Left renal pelvis (tissue), 4 donors: ENCODE measurements at regions not wholly inside any gene's neighbourhood (a gene's known extent, or its start where the extent isn't known, plus 50 kb on each side); places are given as distances from the start of the nearest gene placed in this dataset.
"Not testable (repeated sequence)": the region's sequence is repeated elsewhere in the genome, so short reads cannot be mapped to it uniquely, and the experiment has no call there.

Experiments
- DNase-seq, 4 donors: peaks; one replicate each; pipeline ENCODE4 v3.0.0-alpha.2; 2013; ENCODE audit warnings: low read depth in 4 of 4, low spot score in 3 of 4

DNA sequence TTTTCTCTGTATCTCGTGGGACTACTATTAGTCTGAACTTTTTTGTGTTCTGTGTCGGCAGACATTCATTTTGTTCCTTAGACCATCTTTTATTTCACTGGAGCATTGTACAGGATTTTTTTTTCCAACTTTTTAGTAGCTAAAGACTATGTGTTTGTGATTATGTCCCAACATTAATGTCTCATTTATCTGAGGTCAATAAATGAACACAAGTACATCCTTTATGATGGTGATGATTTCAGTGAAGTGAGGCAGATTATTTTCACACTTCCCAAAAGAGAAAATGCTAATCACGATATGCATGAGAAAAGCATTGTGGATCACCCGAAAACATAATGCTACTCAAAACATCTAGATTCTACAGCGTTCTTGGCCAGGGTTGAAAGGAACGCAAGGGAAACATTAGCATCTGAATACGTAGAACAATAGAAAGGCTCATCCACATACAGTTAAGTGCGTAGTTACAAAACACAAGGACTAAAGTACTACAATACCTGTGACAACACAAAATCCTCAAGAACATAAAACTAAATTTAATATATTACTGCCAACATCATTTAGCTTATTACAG lies 981.7 kb upstream of the NCAM2 start:
- DNase-seq = no peak

DNA sequence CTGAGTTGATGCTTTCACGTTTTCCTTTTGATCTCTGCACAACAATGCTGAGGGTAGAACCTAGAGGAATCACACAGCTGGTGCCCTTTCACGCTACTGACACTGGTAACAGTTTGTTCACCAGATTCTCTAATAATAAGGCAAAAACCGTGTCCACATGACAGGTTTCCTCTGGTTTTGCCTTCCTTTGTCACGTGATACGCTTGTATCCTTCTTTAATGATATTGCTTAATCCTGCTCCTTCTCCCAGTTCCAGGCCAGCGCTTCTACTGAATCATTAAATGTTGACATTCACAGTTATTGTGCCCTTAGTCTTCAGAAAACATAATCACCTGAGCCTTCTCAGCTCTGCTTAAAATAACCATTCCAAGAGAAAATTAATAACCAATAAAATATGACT lies 978.2 kb upstream of the NCAM2 start:
- DNase-seq = no peak

DNA sequence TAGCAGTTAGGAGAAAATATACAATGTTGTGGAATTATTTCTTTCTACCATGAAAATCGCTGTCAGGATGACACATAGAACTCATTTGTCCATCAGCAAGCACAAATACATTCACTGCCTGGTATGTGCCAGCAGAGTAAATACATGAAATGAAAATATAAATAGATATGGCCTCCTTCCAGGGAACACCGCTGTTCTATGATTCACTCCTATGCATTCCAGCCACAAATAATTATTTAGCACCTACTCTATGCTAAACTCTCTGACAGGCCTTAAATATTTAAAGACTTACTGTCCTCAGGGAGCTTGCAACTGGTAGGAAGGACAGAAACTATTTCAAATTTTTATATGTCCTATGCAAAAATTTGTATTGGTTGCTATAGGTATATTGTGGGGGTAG lies 975.0 kb upstream of the NCAM2 start:
- no peak for DNase-seq

DNA sequence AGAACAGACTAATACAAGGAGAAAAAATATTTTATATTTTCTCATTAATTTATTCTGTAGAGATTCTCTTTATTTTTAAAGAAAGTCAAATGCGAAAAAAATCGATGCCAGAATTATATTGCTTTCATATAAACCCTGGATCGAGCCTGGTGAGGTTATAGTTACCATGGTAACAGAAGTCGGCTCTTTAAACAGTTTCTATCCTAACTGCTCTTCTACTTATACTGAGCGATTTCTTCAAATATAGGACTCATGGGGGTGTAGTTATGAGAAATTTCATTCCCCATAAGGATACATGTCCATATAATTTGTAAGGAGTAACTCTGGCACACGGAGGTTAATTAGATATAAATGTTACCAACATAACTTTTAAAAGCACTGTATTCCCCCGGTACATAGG lies 973.5 kb upstream of the NCAM2 start:
- no peak for DNase-seq

DNA sequence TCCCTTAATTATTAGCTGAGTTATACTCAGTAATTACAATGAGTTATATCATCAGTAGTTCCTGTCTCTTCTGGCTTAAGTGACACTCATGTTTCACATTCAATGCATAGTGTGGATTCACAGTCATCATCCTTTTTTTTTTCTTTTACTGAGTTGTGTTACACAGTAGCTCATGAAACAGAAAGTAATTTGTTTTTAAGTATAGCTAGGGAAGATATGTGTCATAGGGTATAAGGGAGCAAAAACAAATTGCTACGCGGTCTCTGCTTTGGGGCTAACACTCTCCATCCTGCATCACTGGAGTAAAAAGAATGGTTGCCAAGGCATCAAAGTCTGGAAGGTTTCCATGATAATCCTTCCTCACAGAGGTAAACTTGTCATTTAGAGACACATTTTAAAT lies 971.7 kb upstream of the NCAM2 start:
- no peak for DNase-seq

DNA sequence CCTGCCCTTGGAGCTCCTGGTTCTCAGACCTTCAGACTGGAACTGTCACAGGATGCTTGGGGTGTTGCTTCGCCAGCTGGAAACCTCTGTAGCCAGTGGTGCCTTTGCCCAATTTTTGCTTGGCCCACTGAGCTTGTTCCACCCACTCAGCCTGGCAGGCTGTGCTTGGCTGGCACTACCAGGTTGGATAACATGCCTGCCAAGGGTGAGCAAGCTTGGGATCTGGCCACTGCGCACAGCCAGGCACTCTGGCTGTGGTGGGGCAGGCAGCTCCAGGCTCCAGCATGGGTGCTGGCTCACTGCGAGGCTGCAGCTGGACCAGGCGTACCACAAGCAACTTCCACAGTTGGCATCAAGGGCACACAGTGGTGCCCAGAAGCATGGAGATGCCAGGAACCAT lies 967.8 kb upstream of the NCAM2 start:
- no peak for DNase-seq

DNA sequence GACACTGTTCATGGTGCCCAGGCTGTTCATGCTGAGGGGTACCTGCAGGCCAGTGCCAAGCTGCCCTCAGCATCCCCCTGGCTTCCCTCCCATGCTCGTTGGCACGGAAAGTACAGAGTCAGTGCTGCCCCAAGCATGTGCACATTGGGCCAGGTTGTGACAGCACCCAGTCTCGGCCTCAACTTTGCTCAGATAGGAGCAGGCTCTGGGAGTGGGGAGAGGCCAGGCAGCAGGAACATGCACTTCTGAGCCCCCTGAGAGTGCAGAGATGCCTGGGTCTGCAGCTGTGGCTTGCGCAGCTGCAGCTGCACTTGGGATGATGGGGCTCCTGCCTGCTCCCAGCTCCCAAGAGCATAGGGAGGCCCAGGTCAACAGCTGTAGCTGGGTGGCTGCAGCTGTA lies 966.4 kb upstream of the NCAM2 start:
- no peak for DNase-seq

DNA sequence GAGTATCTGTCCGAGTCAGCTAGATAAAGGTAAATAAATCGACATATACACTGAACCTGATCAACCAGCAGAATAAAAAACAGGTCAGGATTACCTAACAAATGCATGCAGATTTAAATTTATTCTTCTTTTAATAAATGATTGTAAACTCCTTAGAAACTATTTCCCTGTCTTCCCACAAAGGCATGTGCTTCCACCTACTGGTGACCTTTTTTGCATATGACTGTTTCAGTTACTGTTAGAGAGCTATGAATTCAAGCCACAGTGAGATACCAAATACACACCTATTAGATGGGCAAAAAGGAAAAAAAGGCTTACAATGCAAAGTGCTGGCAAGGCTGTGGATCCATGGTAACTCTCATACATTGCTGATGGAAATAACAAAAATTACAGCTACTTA lies 957.4 kb upstream of the NCAM2 start:
- DNase-seq = peak in 1 of 4 donors; percentile 3

DNA sequence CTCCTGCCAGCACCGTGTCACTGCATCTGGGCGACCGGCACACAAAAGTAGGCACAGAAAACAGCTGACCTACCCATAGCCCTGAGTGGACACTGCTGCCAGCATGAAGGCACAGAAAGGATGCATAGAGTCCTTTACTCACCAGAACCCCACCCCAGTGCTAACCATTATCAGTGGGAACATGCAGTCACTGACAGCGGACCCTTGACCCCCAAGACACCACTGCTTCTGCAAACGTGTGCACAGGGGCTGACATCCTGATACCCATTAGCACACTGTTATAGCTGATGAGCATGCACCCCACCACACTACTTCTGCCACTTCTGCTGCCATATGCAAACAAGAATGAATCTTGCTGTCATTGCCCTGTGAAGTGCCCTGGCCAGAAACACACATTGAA lies 953.0 kb upstream of the NCAM2 start:
- no peak for DNase-seq

DNA sequence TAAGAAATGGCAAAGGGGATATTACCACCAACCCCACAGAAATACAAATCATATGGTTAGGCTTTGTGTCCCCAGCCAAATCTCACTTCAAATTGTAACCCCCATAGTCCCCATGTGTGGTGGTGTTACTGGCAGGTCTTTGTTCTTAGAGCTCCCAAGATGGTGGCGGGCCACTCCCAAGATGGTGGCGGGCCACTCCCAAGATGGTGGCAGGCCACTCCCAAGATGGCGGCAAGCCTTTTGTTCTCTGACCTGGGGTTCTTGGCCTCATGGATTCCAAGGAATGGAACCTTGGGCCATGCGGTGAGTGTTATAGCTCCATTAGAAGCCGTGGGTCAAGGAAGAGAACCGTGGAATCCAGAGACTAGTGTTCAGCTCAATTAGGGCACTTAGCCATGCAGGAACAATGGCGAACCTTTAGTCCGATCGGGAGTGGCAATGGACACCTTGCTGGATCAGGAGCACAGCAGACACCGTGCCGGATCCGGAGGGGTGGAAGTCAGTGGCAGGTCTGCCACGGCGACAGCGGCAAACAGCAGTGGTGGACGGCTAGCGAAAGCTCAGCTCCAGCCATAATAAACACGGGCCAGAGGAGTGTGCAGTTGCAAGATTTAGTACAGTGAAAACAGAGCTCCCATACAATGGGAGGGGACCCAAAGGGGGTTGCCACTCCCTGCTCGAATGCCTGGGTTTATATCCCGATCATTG lies 949.9 kb upstream of the NCAM2 start:
- DNase-seq = not testable (repeated sequence)

DNA sequence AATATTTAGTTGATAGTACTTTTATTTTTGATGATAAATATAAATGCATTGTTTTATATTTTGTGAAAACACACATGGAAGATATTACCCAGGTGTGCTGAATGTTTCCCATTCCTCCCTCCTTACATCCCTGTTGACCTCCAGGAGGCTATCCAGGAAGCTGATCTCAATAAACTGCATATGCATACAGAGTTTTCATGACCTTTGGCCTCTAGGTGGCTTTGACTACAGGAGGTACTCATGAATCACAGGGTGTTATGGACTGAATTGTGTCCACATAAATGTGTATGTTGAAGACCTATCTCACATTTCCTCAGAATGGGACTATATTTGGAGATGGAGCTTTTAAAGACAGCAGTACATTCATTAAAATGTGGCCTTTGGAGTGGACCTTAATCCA lies 914.9 kb upstream of the NCAM2 start:
- DNase-seq = no peak

DNA sequence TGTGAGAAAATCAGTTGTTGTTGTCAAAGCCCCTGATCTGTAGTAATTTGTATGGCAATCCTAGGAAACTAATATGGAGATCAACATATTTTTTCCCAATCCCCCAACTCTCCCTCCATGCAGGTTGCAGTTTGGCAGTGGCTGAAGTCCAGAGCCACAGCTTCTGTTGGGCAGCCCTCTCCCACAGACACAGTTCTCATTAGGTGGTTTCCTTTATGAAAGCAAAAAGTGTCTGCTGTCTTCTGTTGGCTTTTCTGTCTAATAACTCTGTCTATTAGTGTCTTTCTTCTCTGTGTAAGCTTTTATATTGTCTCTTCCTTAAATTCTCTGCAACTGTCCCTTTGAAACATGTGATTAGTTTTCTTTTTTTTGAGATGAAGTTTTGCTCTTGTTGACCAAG lies 914.3 kb upstream of the NCAM2 start:
- no peak for DNase-seq

DNA sequence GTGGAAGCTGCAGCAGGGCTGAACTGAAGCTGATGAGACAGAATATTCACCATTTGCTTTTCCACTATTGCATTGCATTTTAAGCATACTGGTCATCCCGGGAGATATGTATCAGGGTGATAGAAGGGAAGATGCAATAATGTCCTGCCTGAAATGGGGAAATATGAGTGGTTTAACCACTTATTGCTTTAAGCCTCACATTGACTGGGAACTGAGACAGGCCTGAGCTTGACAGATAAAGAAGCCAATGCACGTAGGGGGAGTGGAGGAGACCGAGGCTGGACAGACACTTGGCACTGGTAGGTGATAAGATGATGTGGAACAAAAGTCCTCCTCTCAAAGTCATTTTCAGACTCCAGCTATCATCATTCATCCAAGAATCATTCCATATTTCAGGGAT lies 911.7 kb upstream of the NCAM2 start:
- DNase-seq = no peak

DNA sequence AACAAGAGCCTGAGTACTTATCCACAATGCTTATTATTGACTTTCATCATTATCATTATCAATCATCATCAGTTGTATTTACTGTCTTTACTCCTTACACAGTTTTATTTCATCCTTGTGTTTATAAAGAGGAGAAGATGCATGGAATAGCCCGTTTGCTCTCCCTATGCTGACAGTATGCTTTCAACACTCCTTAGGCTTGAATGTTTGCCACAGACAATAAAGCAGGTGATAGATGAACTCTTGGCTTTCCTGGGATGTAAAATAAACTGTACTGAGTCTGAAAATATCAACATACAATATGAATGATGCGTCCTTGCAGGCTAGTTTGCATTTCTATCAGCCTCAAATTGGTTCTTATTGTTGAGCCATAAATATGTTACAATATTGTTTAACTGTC lies 891.8 kb upstream of the NCAM2 start:
- no peak for DNase-seq

DNA sequence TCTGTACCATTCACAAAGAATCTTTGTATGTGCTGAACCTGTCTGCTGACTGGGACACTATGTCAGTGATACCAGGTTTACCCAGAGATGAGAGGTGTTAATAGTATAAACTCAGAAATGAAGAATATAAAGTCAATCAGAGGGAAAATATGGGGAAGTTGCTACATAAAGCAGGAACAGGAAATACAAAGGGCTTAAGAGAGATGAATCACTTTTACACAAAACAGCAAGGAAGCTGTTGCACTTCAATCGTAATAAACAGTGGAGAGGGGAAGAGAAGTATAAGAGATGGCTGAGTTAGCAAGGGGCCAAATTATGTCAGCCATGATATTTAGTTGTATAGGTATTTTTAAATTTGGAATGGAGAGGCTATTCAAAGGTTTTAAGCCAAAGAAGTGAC lies 890.2 kb upstream of the NCAM2 start:
- no peak for DNase-seq

DNA sequence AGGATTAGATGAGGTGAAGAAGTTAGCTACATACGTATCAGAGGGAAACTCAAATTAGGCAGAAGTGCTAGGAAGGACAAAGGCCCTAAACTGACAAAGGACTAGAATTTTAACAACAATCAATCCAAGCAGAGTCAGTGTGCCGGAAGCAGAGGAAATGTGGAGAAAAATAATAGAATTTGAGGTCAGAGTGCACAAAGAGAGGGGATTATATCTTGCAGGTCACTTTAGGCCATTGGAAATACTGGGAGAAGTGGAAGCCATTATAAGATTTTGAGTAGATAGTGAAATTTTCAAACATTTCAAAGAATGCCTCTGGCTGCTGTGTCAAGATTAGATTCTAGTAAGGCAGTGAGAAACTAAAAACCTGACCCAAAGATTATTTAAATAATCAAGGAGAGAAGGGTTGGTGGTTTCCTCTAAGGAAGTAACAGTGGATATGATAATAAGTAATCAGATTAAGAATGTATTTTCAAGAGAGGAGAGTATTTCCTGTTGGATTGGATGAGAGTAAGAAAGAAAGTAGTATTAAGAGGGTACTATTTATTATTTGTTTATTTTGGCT lies 889.2 kb upstream of the NCAM2 start:
- DNase-seq = no peak

DNA sequence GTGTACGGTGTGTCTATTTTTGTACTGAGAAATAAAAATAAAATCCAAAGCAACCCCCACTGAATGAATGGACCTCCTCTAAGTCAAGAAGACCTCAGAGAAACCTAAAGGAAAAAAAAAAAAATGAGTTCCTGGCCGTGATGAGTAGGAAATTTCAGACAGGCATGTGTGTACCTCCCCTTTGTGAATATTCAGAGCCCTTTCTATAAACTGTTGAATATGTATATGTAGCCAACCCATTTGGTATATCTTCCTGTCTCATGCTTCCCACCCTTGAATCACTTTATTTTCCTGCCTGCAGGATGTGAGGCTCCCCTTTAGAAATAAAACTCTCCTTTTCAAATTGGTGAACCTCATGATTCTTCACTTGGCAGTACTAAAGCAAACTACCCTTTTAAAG lies 887.8 kb upstream of the NCAM2 start:
- DNase-seq = no peak

DNA sequence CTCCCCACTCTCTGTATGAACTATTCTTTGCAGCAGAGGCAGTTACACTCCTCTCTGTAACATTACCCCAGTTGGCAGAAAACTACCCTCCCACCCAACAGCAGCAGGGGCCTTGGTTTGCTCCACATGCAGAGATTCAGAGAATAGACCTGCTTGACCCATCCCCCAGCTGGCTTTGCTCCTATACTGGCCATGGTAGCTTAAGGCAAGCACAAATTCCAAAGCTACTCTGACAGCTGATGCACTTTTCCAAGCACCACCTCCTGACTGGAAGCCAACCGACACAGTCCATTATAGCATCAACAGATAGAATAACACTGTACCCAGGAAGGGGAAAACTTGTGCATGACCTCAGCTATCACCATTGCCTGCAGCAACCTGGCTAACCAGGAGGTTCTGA lies 846.5 kb upstream of the NCAM2 start:
- no peak for DNase-seq

DNA sequence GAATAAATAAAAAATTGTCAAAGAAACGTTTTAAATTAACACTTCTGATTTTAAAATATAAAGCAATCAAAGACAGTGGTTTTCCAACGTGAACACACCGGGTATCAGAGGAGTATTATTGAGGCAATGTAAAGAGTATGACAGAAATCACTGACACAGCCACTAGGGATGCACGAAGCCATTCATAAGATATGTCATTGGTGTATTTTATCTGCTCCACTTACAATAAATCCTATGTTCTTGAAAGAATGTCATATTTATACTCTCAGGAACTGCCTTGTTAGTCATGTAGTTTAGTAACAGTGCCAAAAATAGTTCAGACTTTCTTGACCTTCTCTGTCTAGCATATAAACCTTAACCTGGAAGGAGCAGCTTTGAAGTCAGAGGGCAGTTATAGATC lies 835.0 kb upstream of the NCAM2 start:
- no peak for DNase-seq

DNA sequence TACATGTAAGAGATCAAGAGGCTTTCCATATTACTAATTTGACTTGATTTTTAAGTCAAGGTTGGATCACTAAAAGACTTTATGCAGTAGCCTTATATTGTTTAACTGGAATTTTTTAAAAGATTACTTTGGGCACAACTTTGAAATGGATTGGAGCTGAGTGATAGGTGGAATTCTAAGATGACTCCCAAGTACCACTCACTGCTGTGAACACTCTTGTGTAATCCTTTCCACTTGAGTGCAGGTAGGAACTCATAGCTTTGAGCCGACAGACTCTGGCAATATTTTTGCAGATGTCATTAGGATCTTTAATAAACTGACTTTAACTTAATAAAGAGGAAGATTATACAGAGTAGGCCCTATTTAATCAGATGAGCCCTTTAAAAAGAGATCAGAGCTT lies 831.1 kb upstream of the NCAM2 start:
- DNase-seq = no peak

DNA sequence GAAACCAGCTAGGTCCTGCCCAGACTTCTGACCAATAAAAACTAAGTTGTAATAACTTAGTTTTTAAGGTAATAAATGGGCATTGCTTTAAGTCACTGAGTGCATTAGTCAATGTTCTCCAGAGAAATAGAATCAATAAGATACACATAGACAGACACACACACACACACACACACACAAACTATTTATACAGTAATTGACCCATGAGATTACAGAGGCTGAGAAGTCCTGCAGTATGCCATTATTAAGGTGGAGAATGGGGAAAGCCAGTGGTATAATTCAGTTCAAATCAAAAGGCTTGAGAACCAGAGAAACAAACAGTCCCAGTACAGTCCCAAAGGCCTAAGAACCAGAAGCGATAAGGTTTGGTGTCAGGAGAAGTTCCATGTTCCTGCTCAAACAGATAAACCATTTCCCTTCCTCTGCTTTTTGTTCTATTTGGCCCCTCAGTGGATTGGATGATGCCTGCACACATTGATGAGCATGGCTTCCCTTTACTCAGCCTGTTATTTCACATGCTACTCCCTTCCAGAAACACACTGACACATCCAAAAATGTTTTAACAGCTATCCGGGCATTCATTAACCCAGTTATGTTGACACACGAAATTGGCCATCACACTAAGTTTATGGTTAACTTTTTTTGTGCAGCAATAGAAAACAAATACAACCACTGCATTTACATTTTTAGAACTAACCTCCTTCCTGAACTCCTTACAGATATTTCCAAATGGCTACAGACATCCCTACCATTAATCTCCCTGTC lies 828.2 kb upstream of the NCAM2 start:
- DNase-seq = no peak

DNA sequence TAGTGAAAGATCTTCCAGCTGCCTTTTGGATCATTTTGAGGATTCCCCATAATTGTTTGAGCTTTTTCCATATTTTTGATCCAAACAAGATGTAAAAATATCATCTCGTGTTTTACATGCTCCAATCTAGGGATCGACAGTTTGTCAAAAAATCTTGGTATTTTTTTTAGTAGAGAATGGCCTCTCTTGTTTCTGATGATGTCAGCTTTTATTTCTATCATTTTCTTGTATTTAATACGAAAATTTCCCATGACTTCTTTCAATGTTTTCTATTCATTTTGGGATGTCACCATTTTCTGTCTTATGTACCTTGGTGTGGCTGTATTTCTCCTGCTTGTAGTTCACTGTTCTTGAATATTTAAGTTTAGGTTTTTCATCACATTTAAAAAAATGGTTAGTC lies 812.0 kb upstream of the NCAM2 start:
- no peak for DNase-seq
